Astrocyte of the cerebellum (primary cell): ENCODE measurements at regions not wholly inside any gene's neighbourhood (a gene's known extent, or its start where the extent isn't known, plus 50 kb on each side); places are given as distances from the start of the nearest gene placed in this dataset.
"Not testable (repeated sequence)": the region's sequence is repeated elsewhere in the genome, so short reads cannot be mapped to it uniquely, and the experiment has no call there.

Experiments
- DNase-seq: peaks from one replicate; pipeline ENCODE4 v3.0.0-alpha.2; 2011; ENCODE audit warnings: low read depth
- H3K4me3 ChIP-seq: 2 replicates; pipeline ENCODE4 v1.5.1; 2011; ENCODE audit warnings: mild to moderate bottlenecking, low read depth, low read length, moderate library complexity
- in situ Hi-C: cut with HindIII; loops from 2 replicates; pipeline ENCODE4 v1.10.0; 2017; ENCODE audit warnings: low sequenced_read_pairs
- TF ChIP-seq, protein P1 (sequence below): IDR thresholded peaks from 2 replicates; pipeline ENCODE4 v1.5.1; 2012; ENCODE audit warnings: low read length, low read depth, moderate library complexity, mild to moderate bottlenecking; ENCODE audit errors: missing control alignments

- TF ChIP-seq, protein P1, sequence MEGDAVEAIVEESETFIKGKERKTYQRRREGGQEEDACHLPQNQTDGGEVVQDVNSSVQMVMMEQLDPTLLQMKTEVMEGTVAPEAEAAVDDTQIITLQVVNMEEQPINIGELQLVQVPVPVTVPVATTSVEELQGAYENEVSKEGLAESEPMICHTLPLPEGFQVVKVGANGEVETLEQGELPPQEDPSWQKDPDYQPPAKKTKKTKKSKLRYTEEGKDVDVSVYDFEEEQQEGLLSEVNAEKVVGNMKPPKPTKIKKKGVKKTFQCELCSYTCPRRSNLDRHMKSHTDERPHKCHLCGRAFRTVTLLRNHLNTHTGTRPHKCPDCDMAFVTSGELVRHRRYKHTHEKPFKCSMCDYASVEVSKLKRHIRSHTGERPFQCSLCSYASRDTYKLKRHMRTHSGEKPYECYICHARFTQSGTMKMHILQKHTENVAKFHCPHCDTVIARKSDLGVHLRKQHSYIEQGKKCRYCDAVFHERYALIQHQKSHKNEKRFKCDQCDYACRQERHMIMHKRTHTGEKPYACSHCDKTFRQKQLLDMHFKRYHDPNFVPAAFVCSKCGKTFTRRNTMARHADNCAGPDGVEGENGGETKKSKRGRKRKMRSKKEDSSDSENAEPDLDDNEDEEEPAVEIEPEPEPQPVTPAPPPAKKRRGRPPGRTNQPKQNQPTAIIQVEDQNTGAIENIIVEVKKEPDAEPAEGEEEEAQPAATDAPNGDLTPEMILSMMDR = no peak
These were observed 548.7 kb upstream of the CDH7 start for GRCh38 chr18:65202091-65202490.

GRCh38 chr18:65175681-65176080 is 575.1 kb upstream of the CDH7 start:
- no peak overlapping the region for H3K4me3 ChIP-seq
- in situ Hi-C loops = no loop called here
- TF ChIP-seq, protein P1 = no peak
- no peak for DNase-seq

More at GRCh38 chr18:65202091-65202490, 548.7 kb upstream of the CDH7 start:
- no peak for DNase-seq
- in situ Hi-C loops = no loop called here
- H3K4me3 ChIP-seq = no peak overlapping the region

- H3K4me3 ChIP-seq, DNase-seq, in situ Hi-C loops: not testable (repeated sequence)
These were observed 588.7 kb upstream of the CDH7 start for GRCh38 chr18:65162086-65162485.

DNA sequence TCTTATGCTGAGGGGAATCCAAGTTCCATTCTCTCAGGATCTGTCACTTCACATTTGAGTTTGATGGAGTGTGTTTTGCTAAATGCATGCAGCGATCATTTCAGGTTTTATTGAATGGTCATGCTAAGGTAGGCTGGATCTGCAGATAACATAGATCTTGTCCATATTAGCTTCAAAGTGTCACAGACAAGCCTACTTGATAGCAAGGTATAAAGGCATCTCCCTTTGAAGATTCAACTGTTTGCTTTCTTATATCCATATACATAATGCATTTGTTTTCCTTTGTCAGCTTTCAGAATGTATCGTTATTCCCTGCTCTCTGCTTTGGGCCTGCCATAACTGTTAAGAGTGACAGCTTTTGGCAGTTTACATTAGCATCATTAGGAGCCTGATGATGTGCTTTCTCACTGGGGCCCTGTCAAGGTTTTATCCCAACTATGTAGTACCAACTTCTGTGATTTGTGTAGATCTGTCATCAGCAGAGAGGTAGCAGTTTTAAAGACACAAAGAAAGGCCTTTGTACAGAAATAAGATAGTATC is 604.3 kb upstream of the CDH7 start:
- no peak overlapping the region for H3K4me3 ChIP-seq
- no peak for DNase-seq
- in situ Hi-C loops = no loop called here
- TF ChIP-seq, protein P1 = no peak

DNA sequence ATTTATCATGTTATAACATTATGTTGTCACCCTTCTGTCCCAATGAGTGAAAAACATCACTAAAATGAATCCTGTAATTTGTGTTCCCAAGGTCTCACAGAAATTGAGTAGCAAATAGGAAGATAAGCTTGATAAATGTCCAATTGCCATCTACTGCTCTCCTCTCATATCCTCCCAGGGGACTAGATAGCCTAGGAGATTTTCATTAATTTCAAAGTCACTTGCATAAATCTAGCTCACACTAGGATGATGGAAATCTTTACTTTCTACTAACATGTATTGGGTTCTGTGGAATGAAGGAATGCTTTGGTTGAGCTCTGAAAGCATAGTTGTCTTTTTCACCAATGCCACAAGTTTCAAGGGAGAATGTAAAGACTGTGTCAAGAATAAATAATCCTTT is 605.5 kb upstream of the CDH7 start:
- in situ Hi-C loops = no loop called here
- no peak overlapping the region for H3K4me3 ChIP-seq
- TF ChIP-seq, protein P1 = no peak
- no peak for DNase-seq

DNA sequence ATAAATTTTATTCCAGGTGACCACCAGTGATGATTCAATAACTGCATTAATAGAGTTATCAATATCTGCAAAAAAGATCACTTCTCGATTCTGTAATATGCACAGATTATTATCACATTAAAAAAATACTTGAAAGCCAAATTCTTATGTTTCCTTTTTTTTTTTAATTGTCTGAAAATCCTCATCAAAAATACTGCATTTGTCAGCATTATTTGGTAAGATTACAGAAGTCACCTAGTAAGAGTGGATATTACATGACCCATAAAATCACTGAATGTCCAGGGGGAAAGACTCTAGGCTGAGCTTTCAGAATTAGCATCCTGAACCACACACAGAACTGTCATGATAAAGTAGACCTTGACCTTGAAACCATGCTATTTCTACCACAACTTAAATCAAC is 617.2 kb upstream of the CDH7 start:
- in situ Hi-C loops = no loop called here
- no peak overlapping the region for H3K4me3 ChIP-seq
- TF ChIP-seq, protein P1 = no peak
- no peak for DNase-seq

DNA sequence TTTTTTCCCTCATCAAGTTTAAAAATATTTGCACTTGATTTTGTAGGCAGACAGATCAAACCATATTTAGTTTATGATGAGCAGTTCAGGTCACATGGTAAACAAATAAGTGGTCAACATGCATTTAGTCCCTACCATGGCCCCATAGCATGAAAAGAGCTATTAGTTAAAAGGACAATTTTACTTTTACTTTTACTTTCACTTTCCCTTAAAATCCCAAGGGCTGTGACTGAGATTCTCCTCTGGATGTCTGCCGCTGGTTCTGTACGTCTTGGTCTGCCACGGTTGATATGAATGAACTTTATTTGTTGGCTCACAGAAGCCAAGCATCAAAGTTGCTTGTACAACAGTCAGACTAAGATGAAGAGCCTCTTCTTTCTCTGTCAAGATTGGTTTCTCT is 626.2 kb upstream of the CDH7 start:
- H3K4me3 ChIP-seq = no peak overlapping the region
- in situ Hi-C loops = no loop called here
- DNase-seq = no peak
- TF ChIP-seq, protein P1 = no peak
